Middle frontal gyrus (tissue), 1 donor: ENCODE measurements at regions not wholly inside any gene's neighbourhood (a gene's known extent, or its start where the extent isn't known, plus 50 kb on each side); places are given as distances from the start of the nearest gene placed in this dataset.

Source experiments
- DNase-seq: peaks from one replicate; pipeline ENCODE4 v3.0.0-alpha.2; 2015; ENCODE audit warnings: low spot score; ENCODE audit errors: extremely low spot score

DNA sequence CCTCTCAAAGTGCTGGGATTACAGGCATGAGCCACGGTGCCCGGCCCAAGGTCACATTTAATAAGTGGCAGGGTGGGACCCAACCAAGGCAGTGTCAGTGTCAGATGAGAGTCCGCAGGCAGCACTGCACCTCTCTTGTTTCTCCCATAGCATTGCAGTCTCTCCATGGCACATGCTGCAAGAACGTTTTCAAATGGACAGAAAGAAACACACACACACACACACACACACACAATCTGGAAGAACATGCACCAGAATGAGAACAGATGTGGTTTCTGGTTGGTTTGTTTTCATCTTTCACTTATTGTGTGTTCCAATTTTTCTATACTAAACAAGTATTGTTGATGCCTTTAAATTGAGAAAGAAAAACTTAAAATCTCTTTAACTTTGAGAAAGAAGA is 126.5 kb downstream of the SYF2 start:
- DNase-seq = no peak

DNA sequence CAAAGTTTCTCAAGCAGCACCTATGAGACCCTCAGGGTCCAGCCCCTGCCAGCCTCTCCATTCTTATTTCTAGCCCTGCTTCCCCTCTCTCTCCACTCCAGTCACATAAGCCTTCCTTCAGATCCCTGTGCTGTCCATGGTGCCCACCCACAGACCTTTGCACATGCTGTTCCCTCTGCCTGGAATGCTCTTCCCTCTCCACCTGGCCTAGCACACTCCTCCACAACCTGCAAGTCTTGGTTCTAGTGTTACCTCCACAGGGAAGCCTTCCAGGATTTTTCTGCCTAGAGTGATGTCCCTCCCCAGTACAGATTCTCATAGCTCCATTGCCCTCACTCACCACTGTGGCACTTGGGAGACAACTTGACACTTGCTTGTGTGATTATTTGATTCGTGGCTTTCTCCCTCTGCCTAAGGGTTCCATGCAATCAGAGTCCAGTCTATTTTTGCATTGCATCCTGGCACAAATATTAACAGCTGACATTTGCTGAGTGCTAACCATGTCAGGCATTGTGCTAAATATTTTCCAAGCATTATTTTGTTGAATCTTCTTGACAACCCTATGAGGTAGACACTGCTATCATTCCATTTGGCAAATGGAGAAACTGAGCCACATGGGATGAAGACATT is 127.3 kb downstream of the SYF2 start:
- no peak for DNase-seq

DNA sequence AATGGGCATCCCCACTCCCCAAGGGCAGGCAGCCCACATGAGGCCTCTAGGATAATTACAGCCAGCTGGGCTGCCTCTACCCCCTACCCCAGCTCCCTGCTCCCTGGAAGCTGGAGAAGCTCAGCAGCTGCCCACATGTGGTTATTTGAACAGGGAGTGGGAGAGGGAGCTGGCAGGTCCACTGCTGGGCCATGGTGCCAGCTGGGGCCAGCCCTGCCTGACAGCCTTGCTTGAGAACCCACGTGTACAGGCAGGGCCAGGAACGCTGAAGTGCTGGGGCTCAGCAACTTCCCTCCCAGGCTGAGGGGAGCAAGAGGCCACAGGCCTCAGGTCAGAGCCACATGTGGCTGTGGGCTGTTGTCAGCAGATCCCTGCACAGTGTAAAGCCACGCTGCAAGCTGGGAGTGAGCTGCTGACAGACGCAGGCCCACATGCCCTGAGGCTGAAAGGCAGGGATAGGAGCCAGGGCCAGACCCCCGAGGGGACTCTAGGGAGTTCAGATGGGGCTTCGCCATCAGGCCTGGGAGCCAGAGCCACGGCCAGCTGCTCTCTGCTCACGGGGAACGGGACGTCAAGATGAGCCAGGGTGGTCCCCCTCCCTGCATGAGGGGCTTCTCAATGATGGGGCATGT is 129.0 kb downstream of the SYF2 start:
- DNase-seq = no peak

DNA sequence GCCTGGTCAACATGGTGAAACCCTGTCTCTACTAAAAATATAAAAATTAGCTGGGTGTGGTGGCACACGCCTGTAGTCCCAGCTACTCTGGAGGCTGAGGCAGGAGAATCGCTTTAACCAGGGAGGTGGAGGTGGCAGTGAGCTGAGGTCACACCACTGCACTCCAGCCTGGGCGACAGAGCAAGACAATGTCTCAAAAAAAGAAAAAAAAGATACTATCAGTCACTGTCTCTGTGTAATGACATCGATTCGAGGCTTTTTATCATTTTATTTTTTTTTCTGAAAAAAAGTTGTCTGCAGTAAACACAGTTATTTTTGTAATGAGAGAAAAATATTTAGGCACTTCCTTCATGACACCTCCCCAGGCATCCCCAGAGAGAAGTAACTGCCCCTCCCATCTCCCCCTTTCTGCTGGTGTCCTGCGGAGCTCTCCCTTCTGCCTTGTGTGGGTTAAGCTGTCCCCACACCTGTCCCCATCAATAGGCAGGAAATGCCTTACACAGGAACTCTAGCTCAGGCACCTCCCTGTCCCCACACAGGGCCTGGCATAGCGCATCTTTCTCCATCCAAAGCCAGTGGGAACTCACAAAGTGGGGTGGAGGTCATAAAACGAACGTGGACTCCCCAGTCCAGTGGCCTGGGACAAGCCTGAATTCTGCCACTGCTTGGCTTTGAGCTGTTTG is 132.0 kb downstream of the SYF2 start:
- DNase-seq = no peak

DNA sequence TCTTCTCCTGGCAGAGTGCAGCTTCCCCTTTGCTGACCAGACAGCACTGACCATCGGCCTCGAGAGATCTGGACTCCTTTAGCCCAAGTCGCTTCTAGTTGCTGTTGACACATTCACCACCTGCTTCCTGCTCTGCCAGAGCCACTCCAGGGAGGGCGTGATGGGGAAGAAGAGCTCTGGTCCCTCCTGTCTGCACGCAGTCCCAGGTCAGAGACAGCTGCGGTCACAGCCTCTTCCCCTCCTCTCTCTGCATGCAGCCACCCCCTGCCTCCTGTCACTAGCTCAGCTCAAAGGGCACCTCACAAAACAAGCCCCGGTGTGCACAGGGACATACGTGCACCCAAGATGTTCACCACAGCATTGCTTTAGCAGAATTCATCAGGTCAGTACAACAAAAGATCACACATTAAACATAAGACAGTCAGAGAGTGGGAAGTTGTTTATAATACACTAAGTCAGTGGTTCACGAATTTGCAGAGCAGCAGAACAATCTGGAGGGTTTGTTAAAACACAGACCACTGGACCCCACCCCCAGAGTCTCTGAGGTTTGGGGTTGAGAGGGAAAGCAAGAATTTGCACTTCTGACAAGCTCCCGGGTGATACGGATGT is 132.9 kb downstream of the SYF2 start:
- no peak for DNase-seq

DNA sequence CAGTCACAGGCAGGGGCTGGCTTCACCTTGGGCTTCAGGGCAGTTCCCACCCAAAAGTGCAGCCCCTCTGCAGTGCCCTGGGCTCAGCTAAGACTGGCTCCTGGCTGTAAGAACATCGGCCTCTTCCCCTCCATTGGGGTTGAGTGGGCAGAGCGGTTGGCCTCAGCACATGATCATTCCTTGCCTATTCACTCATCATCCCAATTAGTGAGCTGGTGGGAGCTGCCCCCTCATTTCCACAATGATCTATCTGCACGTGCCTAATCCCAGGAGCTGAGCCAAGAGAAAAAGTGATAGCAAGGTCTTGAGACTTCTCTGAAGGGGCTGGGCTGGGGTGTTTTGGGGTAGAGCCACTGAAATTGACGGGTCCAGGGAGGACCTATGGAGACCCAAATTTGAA is 133.6 kb downstream of the SYF2 start:
- DNase-seq = no peak

DNA sequence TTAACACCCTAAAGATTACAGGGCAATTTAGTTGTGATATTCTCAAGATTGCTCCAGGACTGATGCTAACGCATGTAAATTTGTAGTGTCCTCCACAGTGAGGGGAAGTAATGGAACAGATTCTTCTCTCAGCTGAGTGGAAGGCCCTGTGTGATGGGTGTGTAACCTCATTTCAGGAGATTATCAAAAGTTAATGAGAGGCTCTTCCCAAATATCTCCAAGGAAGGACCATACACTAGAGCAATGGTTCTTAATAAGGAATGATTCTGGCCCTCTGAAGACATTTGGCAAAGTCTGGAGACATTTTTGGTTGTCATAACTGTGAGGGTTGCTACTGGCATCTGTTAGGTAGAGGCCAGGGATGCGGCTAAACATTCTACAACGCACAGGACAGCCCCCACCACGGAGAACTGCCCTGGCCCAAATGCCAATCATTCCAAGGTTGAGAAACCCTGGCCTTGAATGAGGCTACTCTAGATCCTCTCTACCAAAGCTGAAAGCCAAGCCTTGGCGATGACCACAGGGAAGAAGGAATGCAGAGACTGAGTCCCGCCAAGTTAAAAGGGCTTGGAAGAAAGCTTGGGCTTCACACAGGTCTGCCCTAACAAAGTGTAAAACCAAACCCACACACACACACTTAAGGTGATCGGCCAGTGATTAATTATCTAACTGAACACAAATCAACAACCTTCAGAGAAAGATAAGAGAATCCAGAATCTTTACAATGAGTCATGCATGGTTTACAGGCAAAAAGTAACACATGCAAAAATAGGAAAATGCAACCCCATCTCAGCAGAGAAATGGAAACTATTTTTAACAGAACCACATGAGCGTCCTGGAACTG is 135.8 kb downstream of the SYF2 start:
- DNase-seq = no peak

DNA sequence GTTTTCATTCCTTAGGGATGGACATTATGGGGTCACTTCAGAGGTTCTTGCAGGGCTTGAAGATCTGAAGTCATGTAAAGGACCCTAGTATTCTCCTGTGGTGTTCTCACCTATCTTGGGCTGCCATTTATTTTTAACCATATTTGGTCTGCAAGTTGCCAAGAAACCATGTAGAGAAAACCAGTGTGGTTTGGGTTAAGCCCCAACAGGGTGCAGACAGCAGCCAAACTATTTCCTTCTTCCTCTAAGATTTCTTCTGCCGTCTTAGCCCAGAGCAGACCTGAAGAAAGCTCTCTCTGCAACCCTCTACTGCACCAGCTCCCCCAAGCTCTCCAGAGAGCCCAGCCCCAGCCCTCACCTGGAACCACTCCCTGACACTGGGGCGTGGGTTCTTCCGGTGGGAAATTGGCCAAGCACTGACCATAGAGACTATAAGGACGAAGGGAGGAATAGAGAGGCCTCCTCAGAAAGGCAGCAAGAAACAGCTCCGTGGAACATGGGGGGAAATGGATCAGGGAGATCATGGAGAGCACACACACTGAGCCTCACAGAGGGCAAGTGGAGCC is 136.6 kb downstream of the SYF2 start:
- no peak for DNase-seq

DNA sequence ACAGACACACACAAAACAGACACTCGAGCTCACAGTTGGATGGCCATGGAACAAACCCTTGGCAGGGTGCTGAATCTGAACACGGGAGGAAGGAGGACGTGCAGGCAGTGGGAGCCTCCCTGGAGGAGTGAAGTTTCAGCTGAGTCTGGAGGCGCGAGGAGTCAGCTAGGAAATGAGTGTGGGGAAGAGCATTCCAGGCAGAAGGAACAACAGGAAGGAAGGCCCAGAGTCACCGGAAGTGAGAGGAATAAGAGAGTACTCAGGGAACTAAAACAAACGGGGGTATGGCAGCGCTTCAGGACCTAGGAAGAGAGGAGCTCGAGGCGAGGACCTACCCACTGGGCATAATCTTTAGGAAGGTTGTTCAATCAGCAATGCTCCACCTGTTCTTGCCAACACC is 137.3 kb downstream of the SYF2 start:
- DNase-seq = no peak

DNA sequence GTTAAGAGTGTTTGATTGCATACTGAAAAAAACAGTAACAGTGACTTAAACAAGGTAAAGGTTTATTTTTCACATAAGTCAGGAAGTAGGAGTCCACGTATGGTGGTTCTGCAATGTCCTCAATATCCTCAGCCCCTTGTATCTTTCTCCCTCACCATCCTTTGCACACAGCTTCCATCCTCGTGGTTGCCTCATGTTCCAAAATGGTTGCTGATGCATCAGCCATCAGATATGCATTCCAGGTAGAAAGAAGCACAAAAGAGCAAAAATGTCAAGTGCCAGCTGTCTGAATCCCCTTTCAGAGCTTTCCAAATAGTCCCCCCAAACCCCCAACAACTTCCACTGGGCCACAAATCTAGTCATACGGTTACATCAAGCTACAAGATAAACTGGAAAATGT is 138.1 kb downstream of the SYF2 start:
- no peak for DNase-seq

DNA sequence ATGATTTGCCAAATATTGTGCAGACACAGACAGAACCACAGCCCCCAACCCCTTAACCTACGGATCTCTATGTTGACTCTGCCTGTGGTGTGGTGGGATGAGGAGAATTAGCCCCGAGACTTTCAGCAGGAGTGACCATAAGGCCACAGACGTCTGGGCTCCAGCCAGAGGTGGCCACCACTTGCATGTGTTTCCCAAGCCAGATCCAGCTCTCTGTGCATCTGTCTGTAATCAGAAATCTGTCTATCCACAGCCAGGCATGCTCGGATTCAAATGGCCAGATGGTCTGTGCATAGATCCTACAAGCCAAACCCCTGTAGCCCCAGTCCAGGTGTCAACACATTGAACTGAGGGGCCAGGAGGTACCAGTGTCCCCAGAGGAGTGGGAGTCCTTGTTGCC is 140.6 kb downstream of the SYF2 start:
- no peak for DNase-seq

DNA sequence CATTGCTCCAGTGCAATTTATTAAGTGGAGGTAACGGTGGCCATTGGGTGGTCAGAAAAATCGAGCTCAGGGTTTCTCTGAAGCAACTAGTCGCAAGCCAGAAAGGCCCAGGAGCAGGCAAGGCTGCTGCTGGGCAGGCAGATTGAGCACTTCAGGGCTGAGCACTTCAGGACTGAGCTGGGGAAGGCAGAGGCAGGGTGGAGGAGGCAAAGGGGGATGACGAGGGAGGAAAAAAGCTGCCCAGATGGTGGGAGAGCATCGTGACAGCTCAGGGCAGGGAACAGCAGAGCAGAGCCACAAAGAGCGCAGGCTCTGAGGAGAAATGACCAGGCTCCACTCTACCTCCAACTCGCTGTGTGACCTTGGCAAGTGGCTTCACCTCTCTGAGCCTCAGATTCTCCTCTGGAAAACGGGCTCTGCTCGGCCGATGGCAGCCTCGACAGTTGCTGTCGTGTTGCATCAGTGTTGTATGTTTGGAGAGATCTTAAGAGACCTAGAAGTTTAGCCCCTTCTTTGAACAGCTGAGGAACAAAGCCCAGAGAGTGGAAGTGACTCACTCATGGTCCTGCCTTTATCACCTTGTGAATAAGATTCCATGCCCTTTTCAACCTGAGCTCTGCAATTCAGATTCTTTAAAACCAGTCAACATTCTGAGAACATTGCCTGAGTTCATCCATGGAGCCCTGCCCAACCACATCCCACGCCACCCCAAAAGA is 141.4 kb downstream of the SYF2 start:
- no peak for DNase-seq

DNA sequence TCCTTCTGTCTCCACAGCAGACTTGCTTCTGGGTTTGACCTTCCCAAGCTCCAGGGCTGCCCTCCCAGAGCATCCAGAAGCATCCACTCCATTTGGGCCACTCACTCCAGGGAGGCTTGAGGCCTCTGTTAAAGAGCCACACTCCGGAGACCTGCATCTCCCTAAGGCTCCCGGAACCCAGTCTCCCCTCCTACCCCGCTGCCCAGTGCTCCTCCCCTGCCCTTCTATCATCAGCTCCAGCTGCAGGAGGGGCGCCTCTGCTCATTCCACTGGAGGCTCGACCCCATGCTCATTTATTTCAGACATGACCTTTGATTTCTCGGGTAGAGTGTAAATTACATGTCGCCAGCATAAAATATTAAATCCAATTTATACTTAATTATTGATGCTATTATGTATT is 142.5 kb downstream of the SYF2 start:
- DNase-seq = no peak

DNA sequence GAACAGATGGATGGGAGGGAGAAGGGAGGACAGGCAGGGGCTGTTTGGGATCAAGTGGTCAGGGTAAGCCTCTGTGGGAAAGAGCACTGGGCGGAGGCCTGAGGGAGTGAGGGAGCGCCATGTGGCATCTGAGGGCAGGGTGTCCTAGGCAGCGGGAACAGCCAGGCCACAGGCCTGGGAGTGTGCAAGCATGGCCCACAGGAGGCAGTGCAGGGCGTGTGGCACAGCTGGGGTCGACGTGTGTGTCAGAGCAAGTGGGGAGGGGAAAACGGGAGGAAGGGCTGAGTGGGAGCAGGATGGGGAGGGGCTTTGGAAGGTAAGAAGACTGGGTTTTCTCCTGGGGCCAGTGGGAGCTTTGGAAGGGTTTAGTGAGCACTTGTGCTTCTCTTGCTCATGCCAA is 143.4 kb downstream of the SYF2 start:
- no peak for DNase-seq

DNA sequence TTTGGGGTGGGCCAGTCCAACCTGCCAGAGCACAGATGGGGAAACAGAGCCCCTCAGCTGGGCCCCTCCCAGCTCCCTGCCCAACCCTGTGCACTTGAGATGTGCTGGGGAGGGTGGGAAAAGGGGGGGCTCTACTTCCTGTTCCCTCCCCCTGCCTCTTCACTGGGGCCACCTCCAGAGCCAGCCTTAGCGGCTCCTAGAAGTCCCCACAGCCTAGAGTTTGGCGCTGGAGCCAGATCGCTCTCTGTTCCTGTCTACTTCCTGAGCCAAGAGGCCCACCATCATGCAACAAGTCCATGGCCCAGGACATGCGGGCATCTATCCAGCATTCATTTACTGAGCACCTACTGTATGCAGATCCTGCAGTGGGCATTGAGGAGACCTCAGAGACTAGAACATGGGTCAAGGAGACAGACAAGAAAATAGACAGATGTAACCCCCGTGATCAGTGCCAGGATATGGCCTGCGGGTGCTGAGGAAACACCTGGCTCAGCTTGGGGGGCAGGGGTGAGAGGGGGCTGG is 144.1 kb downstream of the SYF2 start:
- DNase-seq = no peak

DNA sequence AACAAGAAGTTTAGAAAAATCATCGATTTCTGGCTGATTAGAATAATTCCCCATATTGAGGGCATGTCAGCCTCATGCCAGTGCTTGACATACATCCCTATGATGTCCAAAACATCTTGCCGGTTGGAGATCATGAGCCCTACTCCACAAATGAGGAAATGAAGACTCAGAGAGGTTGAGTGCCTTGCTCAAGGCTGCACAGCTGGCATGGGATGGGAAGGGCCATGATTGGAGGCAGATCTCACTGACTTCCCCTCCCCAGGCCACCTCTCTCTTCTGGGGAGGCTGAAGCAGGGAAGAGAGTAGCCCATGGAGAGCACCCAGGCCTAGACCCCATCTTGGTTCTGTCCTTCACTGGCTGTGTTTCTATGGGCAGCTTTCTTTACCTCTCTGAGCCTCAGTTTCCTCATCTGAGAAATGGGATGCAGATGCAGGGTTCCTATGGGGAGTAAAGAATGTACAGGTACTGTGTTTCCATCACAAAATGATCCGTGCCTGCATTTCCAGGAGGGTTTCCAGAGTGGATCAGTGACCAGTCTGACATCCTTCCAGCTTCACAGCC is 145.7 kb downstream of the SYF2 start:
- no peak for DNase-seq

DNA sequence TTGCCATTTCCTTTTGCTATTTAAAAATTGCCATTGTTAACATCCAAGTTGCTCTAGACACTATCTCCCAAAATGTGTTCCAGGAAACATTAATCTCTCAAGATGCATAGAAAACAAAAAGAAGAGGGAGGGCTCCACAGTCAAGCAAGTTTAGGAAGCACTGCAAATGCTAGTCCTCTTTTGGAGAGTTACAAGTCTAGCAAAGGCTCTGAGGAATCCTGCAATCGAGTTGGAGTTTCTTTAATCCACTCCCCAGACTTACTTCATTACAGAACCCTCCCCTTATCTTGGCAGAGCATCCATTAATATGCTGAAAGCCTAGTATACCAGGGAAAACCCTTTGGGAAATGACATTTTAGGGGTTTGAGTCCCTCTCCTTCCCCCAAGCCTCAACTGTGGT is 147.9 kb downstream of the SYF2 start:
- DNase-seq = no peak

DNA sequence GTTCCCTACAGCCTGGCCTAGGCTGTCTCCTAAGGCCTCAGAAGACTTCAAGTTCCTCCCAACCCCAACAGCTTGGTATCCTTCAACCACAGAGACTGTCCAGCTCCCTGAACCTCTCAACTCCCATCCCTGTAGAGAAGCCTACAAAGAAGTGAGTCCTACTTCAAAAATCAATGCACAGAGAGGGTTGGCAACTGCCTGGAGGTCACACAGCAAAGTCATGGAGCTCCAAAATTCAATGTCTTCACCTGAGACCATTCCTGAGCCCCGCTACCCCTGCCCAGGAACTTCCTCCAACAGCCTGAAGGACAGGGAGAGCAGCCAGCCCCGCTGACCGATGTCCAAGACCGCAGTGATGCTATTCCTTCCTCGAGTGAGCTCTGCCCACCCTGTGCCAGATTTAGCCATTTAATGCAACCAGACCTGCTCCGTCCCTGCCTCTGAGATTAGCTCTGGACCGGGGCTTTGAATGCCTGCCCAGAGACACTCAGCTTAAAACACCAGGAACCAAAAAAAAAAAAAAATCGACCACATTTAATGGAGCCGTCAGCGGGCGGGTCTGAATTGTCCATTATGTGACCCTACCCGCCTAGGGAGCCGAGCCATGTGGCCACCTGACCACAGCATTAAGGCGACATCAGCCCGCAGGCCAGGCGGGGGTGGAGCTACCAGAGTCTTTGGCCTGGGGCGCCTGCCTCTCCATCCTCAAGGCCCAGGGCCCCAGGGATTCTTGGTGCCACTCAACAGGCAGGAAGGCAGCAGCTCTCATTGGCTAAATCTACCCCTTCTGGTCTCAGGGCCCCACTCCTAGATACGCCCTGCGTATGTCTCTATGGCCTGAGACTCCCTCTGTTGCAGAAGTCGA is 148.6 kb downstream of the SYF2 start:
- DNase-seq = no peak

DNA sequence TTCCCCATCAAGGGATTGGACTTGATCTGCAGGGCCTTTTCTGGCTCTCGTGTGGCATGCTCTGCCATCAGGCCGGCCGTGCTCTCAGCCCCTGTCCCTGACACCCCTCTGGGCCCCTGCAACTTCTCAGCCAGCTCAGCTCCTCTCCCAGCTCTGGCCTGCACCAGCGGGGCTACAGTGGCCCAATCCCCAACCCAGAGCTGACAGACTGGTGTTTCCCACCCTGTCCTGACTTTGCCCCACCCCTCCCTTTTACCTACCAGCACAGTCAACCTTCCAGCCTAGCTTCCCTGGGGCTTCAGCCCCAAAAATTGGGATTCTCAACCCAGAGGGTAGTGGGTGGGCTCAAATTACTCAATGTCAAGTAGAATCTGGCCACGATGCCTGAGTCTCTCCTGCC is 149.3 kb downstream of the SYF2 start:
- DNase-seq = no peak
